ENCODE measurements at regions not wholly inside any gene's neighbourhood (a gene's known extent, or its start where the extent isn't known, plus 50 kb on each side); places are given as distances from the start of the nearest gene placed in this dataset.

GRCh38 chr3:18739099-18739433 is 313.9 kb upstream of the SATB1 start:
- Mint-ChIP-seq H3K4me1 (peaks cover 38 to 50% (median 42%) of the 10 kb centered on the region in 3 donors), H3K36me3 (no peaks in the 10 kb centered on the region), H3K4me3 (no peak overlapping the region), H3K9me3 (no peaks in the 10 kb centered on the region), H3K27ac (peak overlapping the region in 4 of 6 donors; percentile 28 to 96 (median 70)), H3K27me3 (no peaks in the 10 kb centered on the region)
- no peak for DNase-seq
- ATAC-seq (ENCODE audit: low read depth in 2 of 2), result no peak

- no peak for DNase-seq
- Mint-ChIP-seq H3K4me1 (peaks cover 35 to 50% (median 42%) of the 10 kb centered on the region in 3 donors), H3K4me3 (no peak overlapping the region), H3K36me3 (no peaks in the 10 kb centered on the region), H3K27ac (peak overlapping the region; percentile 0 to 96 (median 54)), H3K27me3 (no peaks in the 10 kb centered on the region), H3K9me3 (no peaks in the 10 kb centered on the region)
- no peak for ATAC-seq (ENCODE audit: low read depth in 2 of 2)
Measured at GRCh38 chr3:18738393-18739098, 313.4 kb upstream of the SATB1 start.

- no peaks in the 10 kb centered on the region for H3K9me3 Mint-ChIP-seq
- H3K4me1 Mint-ChIP-seq, result peaks cover 15 to 36% (median 26%) of the 10 kb centered on the region in 3 donors
- no peak overlapping the region for H3K4me3 Mint-ChIP-seq
- ATAC-seq (ENCODE audit: low read depth in 2 of 2), result no peak
- no peak overlapping the region for H3K27ac Mint-ChIP-seq
- no peaks in the 10 kb centered on the region for H3K27me3 Mint-ChIP-seq
- DNase-seq, result no peak
- no peaks in the 10 kb centered on the region for H3K36me3 Mint-ChIP-seq
Measured at GRCh38 chr3:18735005-18735404, 309.9 kb upstream of the SATB1 start.

- DNase-seq (no peak), ATAC-seq (ENCODE audit: low read depth in 2 of 2) (no peak)
- no peaks in the 10 kb centered on the region for H3K27me3 Mint-ChIP-seq
- H3K4me1 Mint-ChIP-seq, result peaks cover 13 to 29% (median 20%) of the 10 kb centered on the region in 3 donors
- H3K4me3 Mint-ChIP-seq, result peak overlapping the region in 1 of 8 donors; percentile 34
- H3K9me3 Mint-ChIP-seq, result no peaks in the 10 kb centered on the region
- H3K27ac Mint-ChIP-seq, result peak overlapping the region in 1 of 6 donors; percentile 20
- H3K36me3 Mint-ChIP-seq, result no peaks in the 10 kb centered on the region
Measured at GRCh38 chr3:18734309-18734708, 309.2 kb upstream of the SATB1 start.

- H3K4me3 Mint-ChIP-seq, result no peak overlapping the region
- H3K27me3 Mint-ChIP-seq, result no peaks in the 10 kb centered on the region
- H3K27ac Mint-ChIP-seq, result no peak overlapping the region
- H3K36me3 Mint-ChIP-seq, result no peaks in the 10 kb centered on the region
- DNase-seq (no peak), ATAC-seq (ENCODE audit: low read depth in 2 of 2) (no peak)
- H3K4me1 Mint-ChIP-seq, result peaks cover 11 to 28% (median 16%) of the 10 kb centered on the region in 3 donors
- H3K9me3 Mint-ChIP-seq, result no peaks in the 10 kb centered on the region
Measured at GRCh38 chr3:18732474-18732873, 307.3 kb upstream of the SATB1 start.

- Mint-ChIP-seq H3K4me3 (no peak overlapping the region), H3K27ac (no peak overlapping the region), H3K9me3 (no peaks in the 10 kb centered on the region), H3K4me1 (peaks cover 21 to 37% (median 25%) of the 10 kb centered on the region in 3 donors), H3K36me3 (no peaks in the 10 kb centered on the region), H3K27me3 (no peaks in the 10 kb centered on the region)
- no peak for DNase-seq
- ATAC-seq (ENCODE audit: low read depth in 2 of 2), result no peak
Measured at GRCh38 chr3:18730491-18730890, 305.4 kb upstream of the SATB1 start.

GRCh38 chr3:18729671-18730070 is 304.5 kb upstream of the SATB1 start:
- DNase-seq (no peak), ATAC-seq (ENCODE audit: low read depth in 2 of 2) (no peak)
- H3K27ac Mint-ChIP-seq, result no peak overlapping the region
- H3K4me3 Mint-ChIP-seq, result no peak overlapping the region
- no peaks in the 10 kb centered on the region for H3K9me3 Mint-ChIP-seq
- H3K36me3 Mint-ChIP-seq, result no peaks in the 10 kb centered on the region
- H3K4me1 Mint-ChIP-seq, result peaks cover 26 to 46% (median 33%) of the 10 kb centered on the region in 3 donors
- H3K27me3 Mint-ChIP-seq, result no peaks in the 10 kb centered on the region

- DNase-seq (peak; percentile 20), ATAC-seq (ENCODE audit: low read depth in 2 of 2) (peak; percentile 29 to 31)
- Mint-ChIP-seq H3K27ac (peak overlapping the region; percentile 73 to 91 (median 88)), H3K4me1 (peaks cover 43 to 53% (median 51%) of the 10 kb centered on the region in 3 donors), H3K36me3 (no peaks in the 10 kb centered on the region), H3K27me3 (no peaks in the 10 kb centered on the region), H3K9me3 (no peaks in the 10 kb centered on the region), H3K4me3 (peak overlapping the region; percentile 12 to 87 (median 65))
Measured at GRCh38 chr3:18725668-18726407, 300.7 kb upstream of the SATB1 start.

GRCh38 chr3:18724456-18724855 is 299.3 kb upstream of the SATB1 start:
- H3K9me3 Mint-ChIP-seq, result no peaks in the 10 kb centered on the region
- peak overlapping the region in 5 of 6 donors; percentile 61 to 92 (median 86) for H3K27ac Mint-ChIP-seq
- no peaks in the 10 kb centered on the region for H3K36me3 Mint-ChIP-seq
- peak overlapping the region in 6 of 8 donors; percentile 46 to 87 (median 75) for H3K4me3 Mint-ChIP-seq
- H3K4me1 Mint-ChIP-seq, result peaks cover 43 to 51% (median 48%) of the 10 kb centered on the region in 3 donors
- ATAC-seq (ENCODE audit: low read depth in 2 of 2) (no peak), DNase-seq (no peak)
- H3K27me3 Mint-ChIP-seq, result no peaks in the 10 kb centered on the region

GRCh38 chr3:18723206-18723810 is 298.2 kb upstream of the SATB1 start:
- DNase-seq, result peak; percentile 39

GRCh38 chr3:18720543-18720942 is 295.4 kb upstream of the SATB1 start:
- peaks cover 37 to 54% (median 53%) of the 10 kb centered on the region in 3 donors for H3K4me1 Mint-ChIP-seq
- no peak overlapping the region for H3K27ac Mint-ChIP-seq
- ATAC-seq (ENCODE audit: low read depth in 2 of 2) (no peak), DNase-seq (no peak)
- H3K36me3 Mint-ChIP-seq, result no peaks in the 10 kb centered on the region
- peaks cover 0 to 4% (median 0%) of the 10 kb centered on the region in 7 donors for H3K9me3 Mint-ChIP-seq
- no peaks in the 10 kb centered on the region for H3K27me3 Mint-ChIP-seq
- no peak overlapping the region for H3K4me3 Mint-ChIP-seq

More at GRCh38 chr3:18723206-18723810, 298.2 kb upstream of the SATB1 start:
- Mint-ChIP-seq H3K36me3 (no peaks in the 10 kb centered on the region), H3K9me3 (peaks cover 0 to 3% (median 0%) of the 10 kb centered on the region in 7 donors), H3K4me1 (peaks cover 43 to 52% (median 49%) of the 10 kb centered on the region in 3 donors), H3K27me3 (no peaks in the 10 kb centered on the region), H3K4me3 (peak overlapping the region in 4 of 8 donors; percentile 22 to 82 (median 53)), H3K27ac (peak overlapping the region in 5 of 6 donors; percentile 37 to 90 (median 81))
- peak; percentile 90 to 92 for ATAC-seq (ENCODE audit: low read depth in 2 of 2)

GRCh38 chr3:18717598-18717997 is 292.5 kb upstream of the SATB1 start:
- H3K9me3 Mint-ChIP-seq, result peaks cover 0 to 4% (median 2%) of the 10 kb centered on the region in 7 donors
- H3K27me3 Mint-ChIP-seq, result no peaks in the 10 kb centered on the region
- DNase-seq (peak; percentile 50), ATAC-seq (ENCODE audit: low read depth in 2 of 2) (peak; percentile 97 to 98)
- H3K4me3 Mint-ChIP-seq, result peak overlapping the region in 4 of 8 donors; percentile 26 to 78 (median 54)
- peak overlapping the region; percentile 17 to 98 (median 93) for H3K27ac Mint-ChIP-seq
- no peaks in the 10 kb centered on the region for H3K36me3 Mint-ChIP-seq
- H3K4me1 Mint-ChIP-seq, result peaks cover 20 to 31% (median 30%) of the 10 kb centered on the region in 3 donors

- peak overlapping the region in 5 of 6 donors; percentile 49 to 98 (median 92) for H3K27ac Mint-ChIP-seq
- peaks cover 0 to 4% (median 2%) of the 10 kb centered on the region in 7 donors for H3K9me3 Mint-ChIP-seq
- peak overlapping the region in 1 of 8 donors; percentile 51 for H3K4me3 Mint-ChIP-seq
- H3K27me3 Mint-ChIP-seq, result no peaks in the 10 kb centered on the region
- ATAC-seq (ENCODE audit: low read depth in 2 of 2) (no peak), DNase-seq (no peak)
- H3K4me1 Mint-ChIP-seq, result peaks cover 23 to 32% (median 31%) of the 10 kb centered on the region in 3 donors
- H3K36me3 Mint-ChIP-seq, result no peaks in the 10 kb centered on the region
Measured at GRCh38 chr3:18716821-18717220, 291.7 kb upstream of the SATB1 start.

Data from naive B cell (primary cell).